ENCODE measurements at regions not wholly inside any gene's neighbourhood (a gene's known extent, or its start where the extent isn't known, plus 50 kb on each side); places are given as distances from the start of the nearest gene placed in this dataset.

DNA sequence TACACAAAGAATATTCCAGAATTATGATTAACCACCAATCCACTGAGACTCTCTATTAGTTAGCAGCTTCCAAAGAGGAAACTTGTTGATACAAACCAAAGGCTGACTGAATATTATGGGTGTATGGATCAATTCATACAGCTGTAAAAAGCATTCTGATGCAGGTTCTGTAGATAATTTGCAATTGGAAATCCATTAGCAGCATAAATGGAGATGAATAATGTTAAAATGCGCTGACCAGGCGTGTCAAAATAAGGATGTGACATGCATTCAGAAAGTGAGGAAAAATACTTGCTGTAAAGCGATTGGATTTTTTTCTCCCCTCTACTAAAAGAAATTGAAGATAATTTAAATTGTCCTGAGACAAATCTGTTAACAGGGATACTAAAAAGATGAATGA, 169.0 kb upstream of the DDX18 start:
- POLR2A ChIA-PET: no interaction called here
- no peak for DNase-seq (ENCODE audit: extremely low spot score)
- TF ChIP-seq BHLHE40 (IDR thresholded peaks at IDR 0.05; ENCODE audit: borderline replicate concordance) (no peak), LEF1 (IDR thresholded peaks at IDR 0.05; ENCODE audit: borderline replicate concordance) (no peak), NFRKB (IDR thresholded peaks at IDR 0.05) (no peak), L3MBTL2 (conservative IDR thresholded peaks at IDR 0.05) (no peak), CTBP1 (IDR thresholded peaks at IDR 0.05; ENCODE audit: borderline replicate concordance) (no peak), HDGF (IDR thresholded peaks at IDR 0.05; ENCODE audit: borderline replicate concordance) (no peak), FOXA1 (IDR thresholded peaks at IDR 0.05) (no peak), ZNF384 (IDR thresholded peaks at IDR 0.05) (no peak), SP1 (IDR thresholded peaks at IDR 0.05) (no peak), ARNT (IDR thresholded peaks at IDR 0.05) (no peak)
- CTCF ChIA-PET: no interaction called here

DNA sequence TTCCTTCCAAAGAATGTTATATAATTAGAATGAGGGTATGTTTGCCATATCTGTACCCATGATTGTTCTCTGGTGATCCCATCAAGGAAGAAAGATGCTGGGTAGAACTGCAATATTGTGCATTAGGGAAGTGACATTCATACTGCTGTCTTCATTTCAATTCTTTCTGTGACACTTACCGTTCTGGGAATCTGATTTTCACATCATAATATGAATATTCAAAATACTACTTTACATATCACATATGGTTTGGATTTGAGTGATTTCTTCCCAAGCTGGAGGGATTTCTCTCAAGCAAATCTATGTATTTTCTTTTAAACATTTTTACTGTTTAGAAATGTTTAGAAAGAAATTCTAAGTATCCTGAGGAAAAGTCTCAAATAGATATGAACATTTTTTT, 168.4 kb upstream of the DDX18 start:
- POLR2A ChIA-PET: no interaction called here
- CTCF ChIA-PET: no interaction called here
- no peak for DNase-seq (ENCODE audit: extremely low spot score)
- no peak for TF ChIP-seq TARDBP (IDR thresholded peaks at IDR 0.05)
- no peak for TF ChIP-seq L3MBTL2 (conservative IDR thresholded peaks at IDR 0.05)
- TF ChIP-seq NFRKB (IDR thresholded peaks at IDR 0.05): no peak
- TF ChIP-seq ZNF384 (IDR thresholded peaks at IDR 0.05): no peak
- no peak for TF ChIP-seq FOXK2 (IDR thresholded peaks at IDR 0.05)
- TF ChIP-seq LEF1 (IDR thresholded peaks at IDR 0.05; ENCODE audit: borderline replicate concordance): no peak
- no peak for TF ChIP-seq ARNT (IDR thresholded peaks at IDR 0.05)
- no peak for TF ChIP-seq CTBP1 (IDR thresholded peaks at IDR 0.05; ENCODE audit: borderline replicate concordance)
- TF ChIP-seq ELF4 (IDR thresholded peaks at IDR 0.05): no peak
- no peak for TF ChIP-seq HDGF (IDR thresholded peaks at IDR 0.05; ENCODE audit: borderline replicate concordance)
- no peak for TF ChIP-seq FOXM1 (IDR thresholded peaks at IDR 0.05; ENCODE audit: borderline replicate concordance)
- no peak for TF ChIP-seq SP1 (IDR thresholded peaks at IDR 0.05)
- no peak for TF ChIP-seq BHLHE40 (IDR thresholded peaks at IDR 0.05; ENCODE audit: borderline replicate concordance)
- no peak for TF ChIP-seq FOXA1 (IDR thresholded peaks at IDR 0.05)

DNA sequence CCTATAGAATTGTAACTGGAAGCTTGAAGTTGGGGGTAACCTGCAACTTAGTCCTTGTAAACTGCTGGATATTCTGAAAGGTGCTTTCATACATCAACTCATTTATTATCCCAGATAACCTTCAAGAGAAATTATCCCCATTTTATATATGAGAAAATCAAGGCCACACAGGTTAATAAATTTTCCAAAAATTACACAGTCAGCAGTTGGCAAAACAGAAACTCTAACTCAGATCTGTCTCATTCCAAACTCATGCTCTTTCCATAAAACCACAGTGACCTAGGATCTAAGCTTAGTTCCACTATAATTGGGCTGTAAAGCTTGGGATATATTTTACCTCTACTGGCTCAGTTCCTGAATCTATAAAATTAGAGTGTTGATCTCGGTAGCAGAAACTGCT, 167.6 kb upstream of the DDX18 start:
- ChIA-PET POLR2A (no interaction called here), CTCF (no interaction called here)
- TF ChIP-seq FOXA1 (IDR thresholded peaks at IDR 0.05) (no peak), FOXK2 (IDR thresholded peaks at IDR 0.05) (no peak), BHLHE40 (IDR thresholded peaks at IDR 0.05; ENCODE audit: borderline replicate concordance) (no peak), ELF4 (IDR thresholded peaks at IDR 0.05) (no peak), LEF1 (IDR thresholded peaks at IDR 0.05; ENCODE audit: borderline replicate concordance) (no peak), L3MBTL2 (conservative IDR thresholded peaks at IDR 0.05) (no peak), ARNT (IDR thresholded peaks at IDR 0.05) (no peak), SUZ12 (IDR thresholded peaks at IDR 0.05) (no peak), SP1 (IDR thresholded peaks at IDR 0.05) (no peak), CTBP1 (IDR thresholded peaks at IDR 0.05; ENCODE audit: borderline replicate concordance) (no peak), ZNF384 (IDR thresholded peaks at IDR 0.05) (no peak), FOXM1 (IDR thresholded peaks at IDR 0.05; ENCODE audit: borderline replicate concordance) (no peak), HDGF (IDR thresholded peaks at IDR 0.05; ENCODE audit: borderline replicate concordance) (no peak), NFRKB (IDR thresholded peaks at IDR 0.05) (no peak), TARDBP (IDR thresholded peaks at IDR 0.05) (no peak)
- TF ChIP-seq, protein P1, sequence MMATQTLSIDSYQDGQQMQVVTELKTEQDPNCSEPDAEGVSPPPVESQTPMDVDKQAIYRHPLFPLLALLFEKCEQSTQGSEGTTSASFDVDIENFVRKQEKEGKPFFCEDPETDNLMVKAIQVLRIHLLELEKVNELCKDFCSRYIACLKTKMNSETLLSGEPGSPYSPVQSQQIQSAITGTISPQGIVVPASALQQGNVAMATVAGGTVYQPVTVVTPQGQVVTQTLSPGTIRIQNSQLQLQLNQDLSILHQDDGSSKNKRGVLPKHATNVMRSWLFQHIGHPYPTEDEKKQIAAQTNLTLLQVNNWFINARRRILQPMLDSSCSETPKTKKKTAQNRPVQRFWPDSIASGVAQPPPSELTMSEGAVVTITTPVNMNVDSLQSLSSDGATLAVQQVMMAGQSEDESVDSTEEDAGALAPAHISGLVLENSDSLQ (IDR thresholded peaks at IDR 0.05): no peak
- DNase-seq (ENCODE audit: extremely low spot score): no peak

DNA sequence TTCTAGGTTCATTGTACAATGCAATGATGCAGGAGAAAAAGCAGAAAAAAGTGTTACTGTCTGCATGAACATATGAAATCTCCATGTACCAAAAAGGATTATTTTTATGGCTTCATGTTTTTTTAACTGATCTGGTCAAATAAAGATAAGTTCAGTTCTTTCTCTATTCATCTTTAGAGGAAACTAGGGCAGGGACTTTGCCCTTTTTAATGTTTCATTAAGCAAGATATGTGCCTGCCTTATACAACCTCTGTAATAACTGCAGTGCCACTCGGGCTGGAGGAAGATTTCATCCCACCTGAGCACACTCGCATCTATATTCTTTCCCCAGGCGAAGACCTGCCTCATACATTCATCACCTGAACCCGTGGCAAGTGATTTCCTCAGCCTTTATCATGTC, 157.9 kb upstream of the DDX18 start:
- CTCF ChIA-PET: no interaction called here
- no peak for DNase-seq (ENCODE audit: extremely low spot score)
- POLR2A ChIA-PET: no interaction called here
- TF ChIP-seq TARDBP (IDR thresholded peaks at IDR 0.05): no peak
- no peak for TF ChIP-seq LEF1 (IDR thresholded peaks at IDR 0.05; ENCODE audit: borderline replicate concordance)
- no peak for TF ChIP-seq ZNF384 (IDR thresholded peaks at IDR 0.05)
- TF ChIP-seq CTBP1 (IDR thresholded peaks at IDR 0.05; ENCODE audit: borderline replicate concordance): no peak
- TF ChIP-seq FOXK2 (IDR thresholded peaks at IDR 0.05): no peak
- TF ChIP-seq L3MBTL2 (conservative IDR thresholded peaks at IDR 0.05): no peak
- no peak for TF ChIP-seq ARNT (IDR thresholded peaks at IDR 0.05)
- TF ChIP-seq SUZ12 (IDR thresholded peaks at IDR 0.05): no peak
- TF ChIP-seq SP1 (IDR thresholded peaks at IDR 0.05): no peak
- TF ChIP-seq HDGF (IDR thresholded peaks at IDR 0.05; ENCODE audit: borderline replicate concordance): no peak

DNA sequence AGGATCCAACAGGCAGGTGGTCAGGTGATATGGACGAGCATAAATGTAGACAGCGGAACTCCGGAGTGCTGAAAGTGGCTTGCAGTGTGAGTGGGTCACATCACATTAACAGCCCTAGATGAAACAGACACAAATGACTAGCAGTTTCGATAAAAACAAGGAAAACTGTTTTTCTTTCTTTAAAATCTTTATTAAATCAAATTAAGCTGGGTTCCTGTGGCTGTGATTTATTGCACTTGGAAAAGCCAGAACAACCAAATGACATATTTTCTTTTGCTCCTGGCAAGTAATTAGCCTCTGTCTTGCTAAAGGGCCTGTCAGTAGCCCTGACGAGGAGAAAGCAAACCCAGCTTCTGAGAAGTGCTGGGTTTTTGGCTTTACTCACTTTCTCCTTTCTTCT, 152.9 kb upstream of the DDX18 start:
- ChIA-PET POLR2A (no interaction called here), CTCF (no interaction called here)

DNA sequence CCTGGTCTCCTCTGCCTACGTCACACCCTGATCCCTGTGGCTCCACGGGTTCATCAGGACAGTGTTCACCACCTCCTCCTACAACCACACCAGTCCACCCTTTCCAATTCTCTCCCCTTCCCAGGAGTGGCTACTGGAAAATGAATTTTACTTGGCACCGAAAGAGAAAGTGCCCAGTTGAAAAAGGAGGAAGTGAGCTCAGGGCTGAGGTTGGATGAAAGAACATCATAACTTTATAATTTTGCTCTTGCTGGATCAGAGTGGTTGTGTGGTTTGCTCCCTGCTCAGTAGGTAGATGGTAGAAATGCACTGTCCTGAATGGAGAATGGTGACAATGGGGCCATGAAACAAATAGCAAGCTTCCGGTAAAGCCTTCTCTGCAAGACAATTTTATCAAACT, 140.3 kb upstream of the DDX18 start:
- no peak for DNase-seq (ENCODE audit: extremely low spot score)
- TF ChIP-seq SUZ12 (IDR thresholded peaks at IDR 0.05): no peak
- TF ChIP-seq ARNT (IDR thresholded peaks at IDR 0.05): no peak
- TF ChIP-seq BHLHE40 (IDR thresholded peaks at IDR 0.05; ENCODE audit: borderline replicate concordance): no peak
- no peak for TF ChIP-seq TARDBP (IDR thresholded peaks at IDR 0.05)
- TF ChIP-seq LEF1 (IDR thresholded peaks at IDR 0.05; ENCODE audit: borderline replicate concordance): no peak
- no peak for TF ChIP-seq SP1 (IDR thresholded peaks at IDR 0.05)
- no peak for TF ChIP-seq FOXA1 (IDR thresholded peaks at IDR 0.05)
- no peak for TF ChIP-seq HDGF (IDR thresholded peaks at IDR 0.05; ENCODE audit: borderline replicate concordance)
- TF ChIP-seq ELF4 (IDR thresholded peaks at IDR 0.05): no peak
- TF ChIP-seq FOXM1 (IDR thresholded peaks at IDR 0.05; ENCODE audit: borderline replicate concordance): no peak
- no peak for TF ChIP-seq CTBP1 (IDR thresholded peaks at IDR 0.05; ENCODE audit: borderline replicate concordance)
- TF ChIP-seq FOXK2 (IDR thresholded peaks at IDR 0.05): no peak
- TF ChIP-seq, protein P1 (IDR thresholded peaks at IDR 0.05): no peak
- no peak for TF ChIP-seq NFRKB (IDR thresholded peaks at IDR 0.05)
- no peak for TF ChIP-seq ZNF384 (IDR thresholded peaks at IDR 0.05)
- TF ChIP-seq L3MBTL2 (conservative IDR thresholded peaks at IDR 0.05): no peak
- ChIA-PET POLR2A (no interaction called here), CTCF (interaction anchor here (0.8 kb wide), 1 partner anchor 344 kb away, joined by 3 read pairs; no protein-coding TSS in a partner anchor)

More for the DNA sequence above, 152.9 kb upstream of the DDX18 start:
- TF ChIP-seq FOXM1 (IDR thresholded peaks at IDR 0.05; ENCODE audit: borderline replicate concordance) (no peak), TARDBP (IDR thresholded peaks at IDR 0.05) (no peak), ZNF384 (IDR thresholded peaks at IDR 0.05) (no peak), CTBP1 (IDR thresholded peaks at IDR 0.05; ENCODE audit: borderline replicate concordance) (no peak), FOXK2 (IDR thresholded peaks at IDR 0.05) (no peak), SP1 (IDR thresholded peaks at IDR 0.05) (no peak), FOXA1 (IDR thresholded peaks at IDR 0.05) (no peak), ARNT (IDR thresholded peaks at IDR 0.05) (no peak), SUZ12 (IDR thresholded peaks at IDR 0.05) (no peak), L3MBTL2 (conservative IDR thresholded peaks at IDR 0.05) (no peak), NFRKB (IDR thresholded peaks at IDR 0.05) (no peak), LEF1 (IDR thresholded peaks at IDR 0.05; ENCODE audit: borderline replicate concordance) (no peak), HDGF (IDR thresholded peaks at IDR 0.05; ENCODE audit: borderline replicate concordance) (no peak), ELF4 (IDR thresholded peaks at IDR 0.05) (no peak), BHLHE40 (IDR thresholded peaks at IDR 0.05; ENCODE audit: borderline replicate concordance) (no peak)
- TF ChIP-seq, protein P1 (IDR thresholded peaks at IDR 0.05): no peak
- DNase-seq (ENCODE audit: extremely low spot score): no peak

Measured in HEK293T (cell line).